GM12878 (cell line): ENCODE measurements at regions not wholly inside any gene's neighbourhood (a gene's known extent, or its start where the extent isn't known, plus 50 kb on each side); places are given as distances from the start of the nearest gene placed in this dataset.

ENCODE experiments used
- ATAC-seq: fragments of 200-7000 bp; cut with Tn5 transposase; 3 replicates; pipeline ENCODE4 v1.9.1; 2020; ENCODE audit warnings: mild to moderate bottlenecking, moderate library complexity
- BruUV-seq: library from RNA; stranded (reverse); fragments of 400-500 nt; replicated peaks from 2 replicates; lab custom pipeline; 2021; lab: Mats Ljungman, UMichigan
- CTCF ChIA-PET: fragments of 300-600 bp; sonication (Branson Sonifier 250); formaldehyde crosslinking; extraction: SDS; loops from one replicate; lab custom pipeline; 2021; ENCODE audit warnings: inconsistent platforms; lab: Yijun Ruan, JAX
- POLR2A ChIA-PET: fragments of 350-600 bp; formaldehyde crosslinking; extraction: SDS; loops from one replicate; lab custom pipeline; 2021; ENCODE audit warnings: inconsistent platforms; lab: Charles Lee
- RAD21 ChIA-PET: fragments of 300-600 bp; sonication (Branson Sonifier 250); formaldehyde crosslinking; loops from one replicate; lab custom pipeline; 2023; ENCODE audit warnings: antibody characterized with exemption; ENCODE audit not compliant: unreplicated experiment; lab: Charles Lee
- SMC1A ChIA-PET: fragments of 300-600 bp; sonication (Branson Sonifier 250); formaldehyde crosslinking; loops from one replicate; lab custom pipeline; 2023; ENCODE audit not compliant: unreplicated experiment, uncharacterized antibody; lab: Charles Lee
- DNase-seq: peaks from one replicate; pipeline ENCODE4 v3.0.0-alpha.2; 2011; ENCODE audit warnings: low read depth, low spot score
- FAIRE-seq: peaks from 3 replicates; lab custom pipeline; 2011; peaks lifted over from hg19 to GRCh38; lab: Jason Lieb, UNC
- H2AFZ ChIP-seq: 2 replicates; pipeline ENCODE4 v1.6.0; 2011; ENCODE audit warnings: low read depth, low read length, control low read depth; ENCODE audit not compliant: control insufficient read depth
- H3K27ac ChIP-seq: 2 replicates; pipeline ENCODE4 v1.5.1; 2011; ENCODE audit warnings: control low read depth; ENCODE audit not compliant: control insufficient read depth, insufficient read depth
- H3K27me3 ChIP-seq, 2 experiments: replicated peaks in 1 of 2; 2 replicates each; pipeline versions ENCODE4 v1.6.0 to v1.6.1; 2011; ENCODE audit warnings: low read length in 1 of 2; ENCODE audit not compliant: control insufficient read depth in 2 of 2, insufficient read depth in 2 of 2
- H3K36me3 ChIP-seq, 2 experiments: 2 replicates each; pipeline ENCODE4 v1.5.1; 2011; ENCODE audit warnings: low read length in 1 of 2; ENCODE audit not compliant: control insufficient read depth in 2 of 2, insufficient read depth in 2 of 2
- H3K4me1 ChIP-seq: 2 replicates; pipeline ENCODE4 v1.6.1; 2011; ENCODE audit warnings: mild to moderate bottlenecking, low read length, moderate library complexity, mixed read lengths; ENCODE audit not compliant: control insufficient read depth, insufficient read depth
- H3K4me2 ChIP-seq: 2 replicates; pipeline ENCODE4 v1.6.0; 2011; ENCODE audit warnings: control low read depth; ENCODE audit not compliant: control insufficient read depth, insufficient read depth
- H3K4me3 ChIP-seq: fragments of 200-600 bp; sonication (generic); 2 replicates; pipeline ENCODE4 v1.5.1; 2016
- H3K79me2 ChIP-seq: 2 replicates; pipeline ENCODE4 v1.6.0; 2011; ENCODE audit warnings: low read length; ENCODE audit not compliant: control insufficient read depth, insufficient read depth
- H3K9ac ChIP-seq: 2 replicates; pipeline ENCODE4 v1.8.0; 2011; ENCODE audit warnings: low read length, control low read depth, mixed read lengths; ENCODE audit not compliant: control insufficient read depth, insufficient read depth
- H3K9me3 ChIP-seq: replicated peaks from 3 replicates; pipeline ENCODE4 v1.5.1; 2011; ENCODE audit warnings: mild to moderate bottlenecking, low read length; ENCODE audit not compliant: control insufficient read depth, insufficient read depth
- H4K20me1 ChIP-seq: 2 replicates; pipeline ENCODE4 v1.6.0; 2011; ENCODE audit not compliant: control insufficient read depth, insufficient read depth
- CHD2 ChIP-seq: IDR thresholded peaks from 2 replicates; pipeline ENCODE4 v1.6.1; 2011; ENCODE audit warnings: low read depth, low read length, improper control_type of control experiment, borderline replicate concordance
- NR2C2 ChIP-seq: IDR thresholded peaks from 2 replicates; pipeline ENCODE4 v1.6.1; 2011; ENCODE audit warnings: borderline replicate concordance, low read depth; ENCODE audit not compliant: control insufficient read depth, insufficient read length
- ZNF687 ChIP-seq: fragments of 450-650 bp; IDR thresholded peaks from 2 replicates; pipeline ENCODE4 v1.6.1; 2017; ENCODE audit warnings: mild to moderate bottlenecking, moderate library complexity
- in situ Hi-C: fragments of 300-500 bp; cut with MboI; formaldehyde crosslinking; loops from 9 replicates; pipeline ENCODE4 v1.14.3; 2018; ENCODE audit warnings: mixed read lengths
- intact Hi-C: fragments of 100-400 bp; cut with micrococcal nuclease; formaldehyde crosslinking; loops from one replicate; pipeline ENCODE4 v1.14.2; 2022; ENCODE audit not compliant: unreplicated experiment
- TF ChIP-seq, protein P1 (sequence below), 3 experiments: IDR thresholded peaks in 2 of 3; conservative IDR thresholded peaks in 1 of 3; 2 replicates each; pipeline ENCODE4 v1.5.1; 2011; ENCODE audit warnings: low read depth in 3 of 3, low read length in 3 of 3, mild to moderate bottlenecking in 3 of 3, control low read depth in 2 of 3, moderate library complexity in 2 of 3, inconsistent platforms in 1 of 3, mixed read lengths in 1 of 3; ENCODE audit not compliant: control insufficient read depth in 2 of 3, insufficient read depth in 1 of 3; ENCODE audit errors: extremely low read depth in 1 of 3

DNA sequence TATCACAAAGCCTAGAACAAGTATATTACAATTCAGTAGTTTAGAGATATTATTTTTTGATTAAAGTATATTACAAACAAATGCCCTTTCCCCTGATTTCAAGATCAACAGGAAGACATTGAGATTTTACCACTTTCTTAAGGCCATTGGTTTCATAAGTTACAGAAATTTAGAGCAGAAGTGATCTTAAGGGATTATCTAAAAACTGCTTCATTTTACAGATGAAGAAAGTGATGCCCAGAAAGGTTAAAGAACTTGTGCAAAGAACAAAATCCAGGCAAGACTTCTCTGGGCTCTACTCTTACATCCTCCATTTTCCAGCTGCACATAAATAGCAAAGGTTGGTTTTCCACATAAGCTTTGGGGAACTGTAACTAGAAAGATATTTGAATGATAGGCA, 87.5 kb downstream of the DUSP6 start:
- H3K79me2 ChIP-seq = no peaks in the 10 kb centered on the region
- no peaks in the 10 kb centered on the region for H3K9me3 ChIP-seq
- no peaks in the 10 kb centered on the region for H4K20me1 ChIP-seq
- ChIA-PET SMC1A (interaction anchor here (1.1 kb wide), 1 partner anchor 20 kb away, joined by 3 read pairs; no protein-coding TSS in a partner anchor), POLR2A (no interaction called here), CTCF (interaction anchor here (0.8 kb wide), 1 partner anchor 227 kb away, joined by 3 read pairs; no protein-coding TSS in a partner anchor), RAD21 (no interaction called here)
- no peaks in the 10 kb centered on the region; a peak in 1 of 4 replicates for H3K27me3 ChIP-seq
- no peaks in the 10 kb centered on the region for H3K4me1 ChIP-seq
- TF ChIP-seq CHD2 (no peak), NR2C2 (no peak), ZNF687 (no peak)
- TF ChIP-seq, protein P1, sequence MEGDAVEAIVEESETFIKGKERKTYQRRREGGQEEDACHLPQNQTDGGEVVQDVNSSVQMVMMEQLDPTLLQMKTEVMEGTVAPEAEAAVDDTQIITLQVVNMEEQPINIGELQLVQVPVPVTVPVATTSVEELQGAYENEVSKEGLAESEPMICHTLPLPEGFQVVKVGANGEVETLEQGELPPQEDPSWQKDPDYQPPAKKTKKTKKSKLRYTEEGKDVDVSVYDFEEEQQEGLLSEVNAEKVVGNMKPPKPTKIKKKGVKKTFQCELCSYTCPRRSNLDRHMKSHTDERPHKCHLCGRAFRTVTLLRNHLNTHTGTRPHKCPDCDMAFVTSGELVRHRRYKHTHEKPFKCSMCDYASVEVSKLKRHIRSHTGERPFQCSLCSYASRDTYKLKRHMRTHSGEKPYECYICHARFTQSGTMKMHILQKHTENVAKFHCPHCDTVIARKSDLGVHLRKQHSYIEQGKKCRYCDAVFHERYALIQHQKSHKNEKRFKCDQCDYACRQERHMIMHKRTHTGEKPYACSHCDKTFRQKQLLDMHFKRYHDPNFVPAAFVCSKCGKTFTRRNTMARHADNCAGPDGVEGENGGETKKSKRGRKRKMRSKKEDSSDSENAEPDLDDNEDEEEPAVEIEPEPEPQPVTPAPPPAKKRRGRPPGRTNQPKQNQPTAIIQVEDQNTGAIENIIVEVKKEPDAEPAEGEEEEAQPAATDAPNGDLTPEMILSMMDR (IDR thresholded peaks at IDR 0.05 in 2 of 3, conservative IDR thresholded peaks at IDR 0.05 in 1 of 3; ENCODE audit: control insufficient read depth in 2 of 3, extremely low read depth in 1 of 3, insufficient read depth in 1 of 3, low read depth in 3 of 3, low read length in 3 of 3) = no peak
- H3K36me3 ChIP-seq = no peaks in the 10 kb centered on the region
- H3K9ac ChIP-seq = no peak overlapping the region
- H3K4me2 ChIP-seq = no peak overlapping the region
- DNase-seq = no peak
- H3K27ac ChIP-seq = no peak overlapping the region
- BruUV-seq = no TSS peak
- no peak for FAIRE-seq
- in situ Hi-C loops = no loop called here
- no peak overlapping the region for H2AFZ ChIP-seq
- no peak for ATAC-seq
- H3K4me3 ChIP-seq = no peak overlapping the region
- intact Hi-C loops = no loop called here
